Left cardiac atrium (tissue), 4 donors: ENCODE measurements at regions not wholly inside any gene's neighbourhood (a gene's known extent, or its start where the extent isn't known, plus 50 kb on each side); places are given as distances from the start of the nearest gene placed in this dataset.
"Not testable (repeated sequence)": the region's sequence is repeated elsewhere in the genome, so short reads cannot be mapped to it uniquely, and the experiment has no call there.

ENCODE experiments used
- ATAC-seq, 2 donors: fragments of 200-7000 bp; cut with Tn5 transposase; one replicate each; pipeline ENCODE4 v1.9.1; 2020; ENCODE audit warnings: mild to moderate bottlenecking in 2 of 2, moderate library complexity in 2 of 2
- DNase-seq: peaks from one replicate; pipeline ENCODE4 v3.0.0-alpha.2; 2020
- intact Hi-C, 2 donors: fragments of 100-400 bp; cut with DNase I; formaldehyde crosslinking; loops; one replicate each; pipeline versions ENCODE4 v1.14.1 to v1.15.1; 2022 to 2023
- donor health status: DM: no; HTN: yes; CAD: no.
- donor health status: DM: no; HTN: yes; CAD: no; lungs with severe emphysema.
- donor health status: DM: yes; HTN: yes; CAD: no.
- donor health status: Dilated cardiomyopathy.

- intact Hi-C loops: no loop called here
- no peak for DNase-seq
- no peak for ATAC-seq
Measured at GRCh38 chr7:42729053-42729765, 182.7 kb downstream of the C7orf25 start.

GRCh38 chr7:42727451-42727850 lies 184.4 kb downstream of the C7orf25 start:
- ATAC-seq: no peak

GRCh38 chr7:42726066-42726785 lies 185.6 kb downstream of the C7orf25 start:
- DNase-seq (no peak), ATAC-seq (no peak)
- intact Hi-C loops: no loop called here

More at GRCh38 chr7:42727451-42727850, 184.4 kb downstream of the C7orf25 start:
- DNase-seq: no peak
- intact Hi-C loops: no loop called here

- DNase-seq (no peak), ATAC-seq (no peak)
- intact Hi-C loops: no loop called here
Measured at GRCh38 chr7:42722716-42723115, 189.2 kb downstream of the C7orf25 start.

GRCh38 chr7:42722198-42722597 lies 189.7 kb downstream of the C7orf25 start:
- intact Hi-C loops: no loop called here
- ATAC-seq (no peak), DNase-seq (no peak)

GRCh38 chr7:42720991-42721796 lies 190.7 kb downstream of the C7orf25 start:
- intact Hi-C loops: no loop called here
- ATAC-seq (no peak), DNase-seq (no peak)

- DNase-seq (no peak), ATAC-seq (no peak)
- intact Hi-C loops: no loop called here
Measured at GRCh38 chr7:42720012-42720411, 191.9 kb downstream of the C7orf25 start.

GRCh38 chr7:42718466-42718865 lies 193.4 kb downstream of the C7orf25 start:
- DNase-seq, ATAC-seq, intact Hi-C loops: not testable (repeated sequence)

GRCh38 chr7:42714356-42714755 lies 197.5 kb downstream of the C7orf25 start:
- ATAC-seq: no peak
- DNase-seq: no peak
- intact Hi-C loops: no loop called here

GRCh38 chr7:42709284-42709683 lies 202.6 kb downstream of the C7orf25 start:
- intact Hi-C loops: no loop called here
- no peak for ATAC-seq
- DNase-seq: no peak

GRCh38 chr7:42704710-42705109 lies 207.2 kb downstream of the C7orf25 start:
- intact Hi-C loops: no loop called here

GRCh38 chr7:42702647-42703046 lies 209.2 kb downstream of the C7orf25 start:
- ATAC-seq: no peak
- intact Hi-C loops: no loop called here
- DNase-seq: no peak

More at GRCh38 chr7:42704710-42705109, 207.2 kb downstream of the C7orf25 start:
- DNase-seq (no peak), ATAC-seq (no peak)

- ATAC-seq: peak in 1 of 2 donors; percentile 48
- no peak for DNase-seq
- intact Hi-C loops: no loop called here
Measured at GRCh38 chr7:42700406-42701327, 211.2 kb downstream of the C7orf25 start.

- ATAC-seq: peak; percentile 11 to 28
- intact Hi-C loops: loop anchor here in 1 of 2 donors (10.0 kb wide), 2 partner anchors 725 to 755 kb away; no protein-coding TSS in a partner anchor
Measured at GRCh38 chr7:42699380-42700178, 212.3 kb downstream of the C7orf25 start.

GRCh38 chr7:42698600-42699374 lies 213.1 kb downstream of the C7orf25 start:
- no peak for ATAC-seq
- intact Hi-C loops: loop anchor here in 1 of 2 donors (10.0 kb wide), 2 partner anchors 724 to 754 kb away; no protein-coding TSS in a partner anchor
- DNase-seq: no peak

More at GRCh38 chr7:42699380-42700178, 212.3 kb downstream of the C7orf25 start:
- no peak for DNase-seq

- ATAC-seq: no peak
- intact Hi-C loops: loop anchor here in 1 of 2 donors (10.0 kb wide), 2 partner anchors 720 to 750 kb away; no protein-coding TSS in a partner anchor
Measured at GRCh38 chr7:42694894-42695507, 216.9 kb downstream of the C7orf25 start.

More at GRCh38 chr7:42694894-42695507, 216.9 kb downstream of the C7orf25 start:
- no peak for DNase-seq
